Dedifferentiated amniotic fluid mesenchymal stem cell (primary cell): ENCODE measurements at regions not wholly inside any gene's neighbourhood (a gene's known extent, or its start where the extent isn't known, plus 50 kb on each side); places are given as distances from the start of the nearest gene placed in this dataset.
"Not testable (repeated sequence)": the region's sequence is repeated elsewhere in the genome, so short reads cannot be mapped to it uniquely, and the experiment has no call there.

Experiments
- DNase-seq: peaks from one replicate; pipeline ENCODE4 v3.0.0-alpha.2; 2016; ENCODE audit errors: extremely low spot score

GRCh38 chr4:15163284-15163645, 161.0 kb downstream of the CPEB2 start:
- no peak for DNase-seq

DNA sequence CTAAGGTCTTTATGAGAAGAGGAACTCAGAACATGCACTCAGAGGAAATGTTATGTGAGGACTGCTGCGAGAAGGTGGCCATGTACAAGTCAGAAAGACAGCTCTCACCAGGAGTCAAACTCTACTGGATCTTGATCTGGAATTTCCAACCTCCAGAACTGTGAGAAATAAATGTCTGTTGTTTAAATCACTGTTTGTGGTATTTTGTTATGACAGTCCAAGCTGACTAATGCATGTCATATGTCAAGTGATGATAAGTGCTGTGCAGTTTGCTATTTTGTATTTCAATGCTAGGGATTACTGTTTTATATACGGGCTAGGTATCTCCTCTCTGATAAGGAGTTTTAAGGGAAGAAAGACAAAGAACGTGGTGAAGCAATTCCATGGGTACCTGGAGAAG, 162.3 kb downstream of the CPEB2 start:
- no peak for DNase-seq

DNA sequence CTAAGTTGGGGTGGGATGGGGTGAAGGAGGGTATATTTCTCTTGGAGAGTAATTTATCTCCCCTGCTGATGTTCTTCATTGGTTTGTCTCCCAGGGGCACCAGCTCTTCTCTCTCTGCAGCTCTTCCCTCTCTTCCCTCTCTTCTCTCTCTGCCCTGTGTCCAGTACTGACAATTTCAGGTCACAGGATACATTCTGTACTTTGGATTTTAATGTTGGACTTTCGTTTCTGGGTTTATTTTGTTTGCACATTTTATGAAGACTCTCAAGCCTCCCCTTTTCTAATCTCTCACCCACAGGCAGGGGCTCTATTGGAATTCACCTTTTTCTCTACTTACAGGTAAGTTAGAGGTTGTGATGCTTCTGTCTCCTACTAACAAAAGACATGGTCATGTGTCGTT, 165.5 kb downstream of the CPEB2 start:
- no peak for DNase-seq

DNA sequence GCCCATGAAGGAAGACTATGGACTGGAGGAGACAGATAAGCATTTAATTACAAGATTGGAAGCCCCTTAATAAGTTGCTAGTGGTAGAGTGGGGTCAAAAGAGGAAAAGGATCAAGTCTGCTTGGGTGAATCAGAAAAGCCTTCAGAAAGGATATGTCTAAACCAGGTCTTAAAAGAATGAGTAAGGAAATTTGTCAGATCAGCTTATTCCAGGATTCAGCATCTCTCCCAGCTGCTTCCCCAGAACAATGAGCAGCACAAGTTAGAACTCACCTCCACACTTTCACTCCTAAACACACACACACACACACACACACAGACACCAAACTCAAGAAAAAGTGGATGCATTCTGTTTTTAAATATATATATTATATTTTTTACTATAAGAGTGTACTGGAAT, 166.5 kb downstream of the CPEB2 start:
- DNase-seq: no peak

GRCh38 chr4:15171725-15172124, 169.4 kb downstream of the CPEB2 start:
- DNase-seq: no peak

DNA sequence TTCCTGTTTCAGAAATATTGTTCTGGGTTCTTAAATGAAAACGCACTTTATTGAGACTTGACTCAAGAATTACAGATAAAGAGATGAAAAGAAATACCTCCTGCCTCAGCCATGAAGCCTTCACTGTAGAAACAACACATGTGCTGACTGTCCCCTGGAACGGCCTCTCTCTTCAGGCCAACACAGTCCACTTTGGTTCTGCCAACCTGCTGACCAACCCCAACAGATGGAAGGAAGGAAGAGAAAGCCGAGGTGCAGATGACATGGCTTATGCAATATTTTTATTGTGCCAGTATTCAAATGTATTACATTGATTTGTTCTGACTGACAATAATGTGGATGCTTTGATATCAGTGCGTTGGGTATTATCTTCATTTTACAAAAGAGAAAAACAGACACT, 171.0 kb downstream of the CPEB2 start:
- no peak for DNase-seq

DNA sequence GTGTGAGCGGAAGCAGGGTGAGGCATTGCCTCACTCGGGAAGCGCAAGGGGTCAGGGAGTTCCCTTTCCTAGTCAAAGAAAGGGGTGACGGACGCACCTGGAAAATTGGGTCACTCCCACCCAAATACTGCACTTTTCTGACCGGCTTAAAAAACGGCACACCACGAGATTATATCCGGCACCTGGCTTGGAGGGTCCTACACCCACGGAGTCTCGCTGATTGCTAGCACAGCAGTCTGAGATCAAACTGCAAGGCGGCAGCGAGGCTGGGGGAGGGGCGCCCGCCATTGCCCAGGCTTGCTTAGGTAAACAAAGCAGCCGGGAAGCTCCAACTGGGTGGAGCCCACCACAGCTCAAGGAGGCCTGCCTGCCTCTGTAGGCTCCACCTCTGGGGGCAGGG, 171.9 kb downstream of the CPEB2 start:
- not testable (repeated sequence) for DNase-seq

- DNase-seq: not testable (repeated sequence)
Observed at GRCh38 chr4:15179842-15180241, 177.6 kb downstream of the CPEB2 start.

- DNase-seq: no peak
Observed at GRCh38 chr4:15182600-15183220, 180.4 kb downstream of the CPEB2 start.

DNA sequence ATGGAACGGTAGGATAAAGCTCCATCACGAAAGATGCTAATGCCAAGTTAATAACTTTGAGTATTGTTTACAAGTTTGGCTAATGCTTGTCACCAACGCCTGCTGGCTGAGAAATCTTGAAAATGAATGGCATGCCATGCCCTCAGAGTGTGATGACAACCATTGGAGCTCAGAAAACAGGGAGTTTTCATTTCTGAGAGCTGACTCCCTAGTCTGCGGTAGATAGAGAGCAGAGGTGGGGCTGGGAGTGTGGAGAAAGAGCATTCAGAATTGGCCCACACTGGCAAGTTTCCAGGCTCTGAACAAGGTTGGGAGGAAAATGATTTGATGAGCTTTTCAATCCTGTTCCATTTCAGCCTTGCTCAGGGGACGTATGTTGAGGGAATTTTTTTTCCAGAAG, 183.9 kb downstream of the CPEB2 start:
- no peak for DNase-seq

GRCh38 chr4:15186806-15187205, 184.5 kb downstream of the CPEB2 start:
- no peak for DNase-seq

DNA sequence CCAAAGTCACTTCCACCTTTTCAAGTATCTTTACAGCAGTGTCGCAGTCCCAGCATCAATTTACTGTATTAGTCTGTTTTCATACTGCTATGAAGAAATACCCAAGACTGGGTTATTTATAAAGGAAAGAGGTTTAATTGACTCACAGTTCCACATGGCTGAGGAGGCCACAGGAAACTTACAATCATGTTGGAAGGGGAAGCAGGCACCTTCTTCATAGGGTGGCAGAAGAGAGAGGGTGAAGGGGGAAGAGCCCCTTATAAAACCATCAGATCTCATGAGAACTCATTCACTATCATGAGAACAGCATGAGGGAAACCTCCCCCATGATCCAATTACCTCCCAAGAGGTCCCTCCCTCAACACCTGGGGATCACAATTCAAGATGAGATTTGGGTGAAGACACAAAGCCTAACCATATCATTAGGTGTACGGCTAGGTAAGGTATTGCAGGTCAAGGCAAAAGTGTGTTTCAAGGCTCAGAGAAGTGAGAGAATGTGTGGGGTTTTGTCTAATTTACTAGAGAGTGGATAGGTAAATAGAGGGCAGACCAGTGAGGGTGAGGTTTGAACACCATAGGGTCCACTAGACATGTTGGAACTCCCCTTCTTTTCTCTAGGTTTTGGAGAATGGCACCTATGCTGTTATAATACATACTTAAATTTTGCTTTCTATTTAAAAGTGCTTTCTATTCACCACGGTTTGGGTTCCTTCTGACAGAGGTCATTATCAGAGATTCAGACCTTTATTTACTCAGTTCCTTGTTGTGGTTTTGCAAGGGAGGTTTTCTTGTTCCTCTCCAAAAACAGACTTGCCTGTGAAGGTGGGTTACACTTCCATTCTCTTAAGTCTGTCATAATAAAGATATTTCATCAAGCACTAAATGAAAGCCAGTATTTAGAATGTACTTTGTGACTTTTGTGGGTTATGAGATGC, 186.6 kb downstream of the CPEB2 start:
- no peak for DNase-seq

- DNase-seq: no peak
Observed at GRCh38 chr4:15194520-15194919, 192.2 kb downstream of the CPEB2 start.

DNA sequence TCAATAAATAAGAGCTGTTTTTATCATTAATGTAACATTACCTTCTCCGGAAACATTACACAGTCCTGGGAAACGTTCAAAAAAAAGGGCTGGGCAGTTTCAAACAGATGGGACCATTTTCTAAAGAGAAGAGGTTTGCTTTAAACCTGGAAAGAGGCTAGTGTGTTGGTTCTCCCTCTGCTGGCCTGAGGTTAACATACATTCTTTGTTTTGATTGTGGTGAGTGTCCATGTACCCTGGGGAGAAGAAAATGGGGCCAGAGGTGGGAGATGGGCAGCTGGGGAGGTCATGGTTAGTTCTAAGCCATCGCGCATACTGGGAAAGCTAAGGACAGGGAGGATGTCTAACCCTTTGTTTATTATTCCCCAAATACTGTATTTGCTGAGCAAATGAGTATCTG, 194.7 kb downstream of the CPEB2 start:
- peak; percentile 44 for DNase-seq

DNA sequence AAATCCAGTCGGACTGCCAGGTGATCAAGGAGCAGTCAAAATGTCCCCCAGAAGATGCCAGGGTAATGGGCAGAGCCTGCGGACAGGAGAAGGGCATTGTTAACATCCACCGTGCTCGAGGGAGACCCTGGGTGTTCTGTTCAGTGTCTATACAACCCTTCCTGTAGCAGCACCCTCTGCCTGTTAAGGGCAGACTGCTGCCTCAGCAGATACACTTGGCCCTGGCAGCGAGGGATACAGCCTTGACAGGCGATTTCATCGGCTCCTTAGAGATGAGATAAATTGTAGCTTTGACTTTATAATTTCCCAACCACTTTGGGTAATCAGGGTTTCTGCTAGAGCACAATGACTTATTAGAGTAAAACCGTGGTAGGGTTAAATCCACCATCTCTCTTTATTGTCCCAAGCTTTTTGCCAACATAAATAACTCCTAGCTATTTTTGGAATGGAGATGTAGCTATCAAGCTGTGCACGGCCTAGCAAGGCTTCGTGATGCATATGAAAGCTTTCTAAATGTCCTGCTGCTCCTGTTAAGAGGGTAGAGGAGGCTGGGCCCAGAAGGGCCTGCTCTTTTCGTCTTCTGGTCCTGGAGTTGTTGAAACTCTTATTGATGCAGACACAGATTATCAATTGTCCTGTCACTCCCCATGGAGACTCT, 195.9 kb downstream of the CPEB2 start:
- DNase-seq: no peak

GRCh38 chr4:15201782-15202181, 199.5 kb downstream of the CPEB2 start:
- no peak for DNase-seq

GRCh38 chr4:15202481-15202880, 200.2 kb downstream of the CPEB2 start:
- DNase-seq: no peak

- DNase-seq: not testable (repeated sequence)
Observed at GRCh38 chr4:15206526-15206925, 204.2 kb downstream of the CPEB2 start.

DNA sequence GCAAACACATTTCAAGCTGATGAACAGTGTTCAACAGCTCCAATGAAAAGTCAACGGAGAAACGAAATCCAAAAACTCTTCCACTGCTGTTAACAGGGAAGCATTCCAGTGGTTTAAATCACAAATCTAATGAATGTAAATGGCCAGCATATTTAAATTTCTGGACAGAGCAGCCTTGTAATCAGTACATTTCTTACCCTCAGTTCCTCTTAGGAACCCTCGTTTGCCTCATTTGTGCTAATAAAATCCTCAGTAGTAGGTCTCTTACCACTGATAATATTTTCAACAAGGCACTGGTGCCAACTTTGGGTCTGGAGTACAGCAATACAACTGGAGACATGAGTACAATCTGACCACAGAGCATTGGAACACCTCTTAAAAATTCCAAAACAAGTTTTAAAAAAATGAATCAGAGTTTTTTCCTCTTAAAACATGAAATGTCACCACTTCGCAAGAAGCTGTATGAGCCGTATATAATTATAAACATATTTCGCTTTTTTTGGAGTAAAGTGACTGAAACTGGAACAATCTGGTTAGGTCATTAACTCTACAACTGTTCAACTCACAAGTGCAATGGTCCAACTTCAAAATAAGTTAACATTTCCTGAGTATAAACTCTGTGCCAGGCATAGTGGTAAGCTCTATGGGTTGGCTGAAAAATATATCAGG, 211.2 kb downstream of the CPEB2 start:
- DNase-seq: no peak

GRCh38 chr4:15215109-15215508, 212.7 kb upstream of the C1QTNF7 start:
- no peak for DNase-seq

GRCh38 chr4:15226203-15226602, 201.6 kb upstream of the C1QTNF7 start:
- no peak for DNase-seq
